Esophagus squamous epithelium (tissue), 4 donors: ENCODE measurements at regions not wholly inside any gene's neighbourhood (a gene's known extent, or its start where the extent isn't known, plus 50 kb on each side); places are given as distances from the start of the nearest gene placed in this dataset.

ENCODE experiments used
- POLR2A ChIP-seq, 4 donors: fragments of 450-650 bp; IDR thresholded peaks; one replicate each; pipeline ENCODE4 v1.6.1; 2017; ENCODE audit warnings: antibody characterized with exemption in 4 of 4, mild to moderate bottlenecking in 4 of 4, moderate library complexity in 3 of 4
- TF ChIP-seq, protein P1 (sequence below), 6 experiments: fragments of 450-650 bp in 4 of 6; fragments of 200-600 bp in 2 of 6; sonication (generic) in 2 of 6; IDR thresholded peaks; one replicate each; pipeline ENCODE4 v1.5.1; 2016 to 2019; ENCODE audit warnings: antibody characterized with exemption in 6 of 6, mild to moderate bottlenecking in 4 of 6, moderate library complexity in 4 of 6

DNA sequence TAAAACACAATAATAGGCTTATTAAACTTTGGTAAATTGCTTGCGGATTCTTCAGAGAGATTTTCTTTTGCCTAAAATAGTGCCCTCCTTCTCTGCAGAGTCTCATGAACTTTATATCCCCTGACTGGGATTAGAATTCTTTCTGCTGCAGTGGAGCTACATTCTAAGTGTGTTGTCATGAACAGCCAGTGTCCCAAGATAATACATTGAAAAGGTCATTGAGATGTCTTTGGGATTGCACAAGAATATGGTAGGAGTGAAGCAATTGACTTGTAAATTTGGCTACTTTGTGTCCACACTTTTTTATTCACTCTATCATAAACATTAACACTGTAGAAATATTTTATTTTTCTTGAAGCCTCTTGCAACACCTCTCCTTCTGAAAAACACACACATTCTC is 604.5 kb downstream of the GABRG2 start:
- TF ChIP-seq POLR2A (IDR thresholded peaks at IDR 0.05), result no peak
- TF ChIP-seq, protein P1, sequence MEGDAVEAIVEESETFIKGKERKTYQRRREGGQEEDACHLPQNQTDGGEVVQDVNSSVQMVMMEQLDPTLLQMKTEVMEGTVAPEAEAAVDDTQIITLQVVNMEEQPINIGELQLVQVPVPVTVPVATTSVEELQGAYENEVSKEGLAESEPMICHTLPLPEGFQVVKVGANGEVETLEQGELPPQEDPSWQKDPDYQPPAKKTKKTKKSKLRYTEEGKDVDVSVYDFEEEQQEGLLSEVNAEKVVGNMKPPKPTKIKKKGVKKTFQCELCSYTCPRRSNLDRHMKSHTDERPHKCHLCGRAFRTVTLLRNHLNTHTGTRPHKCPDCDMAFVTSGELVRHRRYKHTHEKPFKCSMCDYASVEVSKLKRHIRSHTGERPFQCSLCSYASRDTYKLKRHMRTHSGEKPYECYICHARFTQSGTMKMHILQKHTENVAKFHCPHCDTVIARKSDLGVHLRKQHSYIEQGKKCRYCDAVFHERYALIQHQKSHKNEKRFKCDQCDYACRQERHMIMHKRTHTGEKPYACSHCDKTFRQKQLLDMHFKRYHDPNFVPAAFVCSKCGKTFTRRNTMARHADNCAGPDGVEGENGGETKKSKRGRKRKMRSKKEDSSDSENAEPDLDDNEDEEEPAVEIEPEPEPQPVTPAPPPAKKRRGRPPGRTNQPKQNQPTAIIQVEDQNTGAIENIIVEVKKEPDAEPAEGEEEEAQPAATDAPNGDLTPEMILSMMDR (IDR thresholded peaks at IDR 0.05), result no peak
